ENCODE measurements at regions not wholly inside any gene's neighbourhood (a gene's known extent, or its start where the extent isn't known, plus 50 kb on each side); places are given as distances from the start of the nearest gene placed in this dataset.

- Histone ChIP-seq H3K4me3 (ENCODE audit: low read length, poor library complexity, severe bottlenecking) (no peak overlapping the region), H3K9ac (ENCODE audit: low read depth, low read length, poor library complexity, severe bottlenecking) (no peak overlapping the region), H3F3A (ENCODE audit: low read depth) (no peaks in the 10 kb centered on the region), H2AFZ (ENCODE audit: low read length) (no peak overlapping the region), H3K4me1 (ENCODE audit: insufficient read depth, low read length, poor library complexity, severe bottlenecking) (no peaks in the 10 kb centered on the region), H4K20me1 (ENCODE audit: insufficient read depth, low read length, poor library complexity, severe bottlenecking) (no peaks in the 10 kb centered on the region), H3K36me3 (ENCODE audit: insufficient read depth, low read length) (no peaks in the 10 kb centered on the region), H3K4me2 (ENCODE audit: low read depth, low read length, poor library complexity, severe bottlenecking) (no peak overlapping the region), H3K9me2 (replicated peaks; ENCODE audit: low read depth, low read length) (no peaks in the 10 kb centered on the region), H3K79me2 (ENCODE audit: insufficient read depth, low read length) (no peaks in the 10 kb centered on the region), H3K27me3 (ENCODE audit: insufficient read depth, low read length, poor library complexity, severe bottlenecking) (no peaks in the 10 kb centered on the region), H3K9me3 (ENCODE audit: insufficient read depth, low read depth, low read length) (no peaks in the 10 kb centered on the region)
- no peak for TF ChIP-seq EZH2phosphoT487 (IDR thresholded peaks at IDR 0.05; ENCODE audit: borderline replicate concordance)
- TF ChIP-seq CTCF (conservative IDR thresholded peaks at IDR 0.05; ENCODE audit: low read length): no peak
Measured at GRCh38 chr3:40920041-40920440, 279.3 kb upstream of the CTNNB1 start.

DNA sequence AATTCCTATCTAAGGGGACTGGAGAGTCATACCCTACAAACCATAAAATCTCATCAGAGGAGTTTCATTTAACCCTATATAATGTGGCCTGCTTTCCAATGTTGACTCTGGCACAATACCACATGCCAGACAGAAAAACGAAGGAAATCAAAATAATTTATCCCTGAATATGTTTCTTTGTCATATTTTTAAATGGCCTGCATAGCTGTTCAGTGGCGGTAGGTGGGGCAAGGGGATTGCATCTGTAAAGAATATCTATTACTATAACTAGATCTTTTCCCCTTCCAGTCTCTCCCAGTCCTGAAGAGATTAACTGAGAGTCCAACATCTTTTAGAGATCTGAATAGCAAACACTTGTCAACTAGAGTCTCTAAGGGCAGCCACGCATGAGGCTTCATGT lies 278.1 kb upstream of the CTNNB1 start:
- TF ChIP-seq CTCF (conservative IDR thresholded peaks at IDR 0.05; ENCODE audit: low read length) (no peak), EZH2phosphoT487 (IDR thresholded peaks at IDR 0.05; ENCODE audit: borderline replicate concordance) (no peak)
- Histone ChIP-seq H3K36me3 (ENCODE audit: insufficient read depth, low read length) (no peaks in the 10 kb centered on the region), H3F3A (ENCODE audit: low read depth) (no peaks in the 10 kb centered on the region), H3K79me2 (ENCODE audit: insufficient read depth, low read length) (no peaks in the 10 kb centered on the region), H3K9ac (ENCODE audit: low read depth, low read length, poor library complexity, severe bottlenecking) (no peak overlapping the region), H3K4me1 (ENCODE audit: insufficient read depth, low read length, poor library complexity, severe bottlenecking) (no peaks in the 10 kb centered on the region), H3K4me2 (ENCODE audit: low read depth, low read length, poor library complexity, severe bottlenecking) (no peak overlapping the region), H3K9me3 (ENCODE audit: insufficient read depth, low read depth, low read length) (no peaks in the 10 kb centered on the region), H3K9me2 (replicated peaks; ENCODE audit: low read depth, low read length) (no peaks in the 10 kb centered on the region), H2AFZ (ENCODE audit: low read length) (no peak overlapping the region), H4K20me1 (ENCODE audit: insufficient read depth, low read length, poor library complexity, severe bottlenecking) (no peaks in the 10 kb centered on the region), H3K4me3 (ENCODE audit: low read length, poor library complexity, severe bottlenecking) (no peak overlapping the region), H3K27me3 (ENCODE audit: insufficient read depth, low read length, poor library complexity, severe bottlenecking) (no peaks in the 10 kb centered on the region)

GRCh38 chr3:40923143-40923542 lies 276.2 kb upstream of the CTNNB1 start:
- H3F3A ChIP-seq (ENCODE audit: low read depth): no peaks in the 10 kb centered on the region
- no peak for TF ChIP-seq EZH2phosphoT487 (IDR thresholded peaks at IDR 0.05; ENCODE audit: borderline replicate concordance)
- TF ChIP-seq CTCF (conservative IDR thresholded peaks at IDR 0.05; ENCODE audit: low read length): no peak
- H2AFZ ChIP-seq (ENCODE audit: low read length): peak overlapping the region; percentile 14; the same call in 1 of the 2 replicates
- H3K9me2 ChIP-seq (replicated peaks; ENCODE audit: low read depth, low read length): no peaks in the 10 kb centered on the region
- no peak overlapping the region for H3K9ac ChIP-seq (ENCODE audit: low read depth, low read length, poor library complexity, severe bottlenecking)
- no peaks in the 10 kb centered on the region for H3K9me3 ChIP-seq (ENCODE audit: insufficient read depth, low read depth, low read length)
- no peaks in the 10 kb centered on the region for H3K27me3 ChIP-seq (ENCODE audit: insufficient read depth, low read length, poor library complexity, severe bottlenecking)
- H3K4me2 ChIP-seq (ENCODE audit: low read depth, low read length, poor library complexity, severe bottlenecking): no peak overlapping the region
- no peak overlapping the region for H3K4me3 ChIP-seq (ENCODE audit: low read length, poor library complexity, severe bottlenecking)
- H3K79me2 ChIP-seq (ENCODE audit: insufficient read depth, low read length): no peaks in the 10 kb centered on the region
- H3K36me3 ChIP-seq (ENCODE audit: insufficient read depth, low read length): no peaks in the 10 kb centered on the region
- no peaks in the 10 kb centered on the region for H3K4me1 ChIP-seq (ENCODE audit: insufficient read depth, low read length, poor library complexity, severe bottlenecking)
- no peaks in the 10 kb centered on the region for H4K20me1 ChIP-seq (ENCODE audit: insufficient read depth, low read length, poor library complexity, severe bottlenecking)

Measured in Loucy (cell line).